IMR-90 (cell line): ENCODE measurements at regions not wholly inside any gene's neighbourhood (a gene's known extent, or its start where the extent isn't known, plus 50 kb on each side); places are given as distances from the start of the nearest gene placed in this dataset.

Source experiments
- ATAC-seq: fragments of 200-7000 bp; cut with Tn5 transposase; 2 replicates; pipeline ENCODE4 v1.9.1; 2020; ENCODE audit warnings: low read depth, mild to moderate bottlenecking, moderate library complexity
- BruUV-seq: library from RNA; stranded (reverse); fragments of 400-500 nt; replicated peaks from 2 replicates; lab custom pipeline; 2021; lab: Mats Ljungman, UMichigan
- CTCF ChIA-PET: fragments of 300-600 bp; formaldehyde crosslinking; extraction: SDS; loops from one replicate; lab custom pipeline; 2021; ENCODE audit warnings: antibody characterized with exemption; lab: Yijun Ruan, JAX
- POLR2A ChIA-PET: fragments of 300-600 bp; sonication (Branson Sonifier 250); formaldehyde crosslinking; loops from one replicate; lab custom pipeline; 2022; ENCODE audit warnings: antibody characterized with exemption; ENCODE audit not compliant: unreplicated experiment; lab: Charles Lee
- DNase-seq: peaks from one replicate; pipeline ENCODE4 v3.0.0; 2013
- H2AFZ ChIP-seq: replicated peaks from 2 replicates; pipeline ENCODE3; 2013; ENCODE audit warnings: low read length, mild to moderate bottlenecking; ENCODE audit not compliant: poor library complexity
- H2AK5ac ChIP-seq: 2 replicates; pipeline ENCODE4 v1.6.1; 2013; ENCODE audit warnings: low read depth, low read length, inconsistent platforms
- H2AK9ac ChIP-seq: replicated peaks from 2 replicates; pipeline ENCODE3; 2013; ENCODE audit warnings: mild to moderate bottlenecking, low read depth, low read length, moderate library complexity; ENCODE audit not compliant: poor library complexity
- H2BK120ac ChIP-seq: 2 replicates; pipeline ENCODE4 v1.6.1; 2013; ENCODE audit warnings: low read depth, low read length, inconsistent platforms
- H2BK15ac ChIP-seq: 3 replicates; pipeline ENCODE4 v1.6.1; 2013; ENCODE audit warnings: low read depth, low read length, inconsistent platforms
- H2BK20ac ChIP-seq: 2 replicates; pipeline ENCODE4 v1.6.1; 2013; ENCODE audit warnings: low read depth, mild to moderate bottlenecking, inconsistent platforms, low read length, moderate library complexity
- H2BK5ac ChIP-seq: 2 replicates; pipeline ENCODE4 v1.6.1; 2013; ENCODE audit warnings: mild to moderate bottlenecking, low read depth, low read length, inconsistent platforms; ENCODE audit not compliant: poor library complexity, severe bottlenecking
- H3K14ac ChIP-seq: replicated peaks from 2 replicates; pipeline ENCODE4 v1.6.1; 2013; ENCODE audit warnings: low read depth, low read length, inconsistent platforms
- H3K18ac ChIP-seq: 2 replicates; pipeline ENCODE4 v1.6.1; 2013; ENCODE audit warnings: low read depth, low read length, control low read depth
- H3K23ac ChIP-seq: 2 replicates; pipeline ENCODE4 v1.6.1; 2013; ENCODE audit warnings: low read depth, low read length, inconsistent platforms
- H3K27ac ChIP-seq: 2 replicates; pipeline ENCODE4 v1.5.1; 2013; ENCODE audit warnings: mild to moderate bottlenecking, control low read depth, low read length; ENCODE audit not compliant: insufficient read depth
- H3K27me3 ChIP-seq: 2 replicates; pipeline ENCODE4 v1.6.1; 2013; ENCODE audit warnings: low read length; ENCODE audit not compliant: control insufficient read depth, insufficient read depth
- H3K36me3 ChIP-seq: 2 replicates; pipeline ENCODE4 v1.6.1; 2013; ENCODE audit warnings: low read length, mixed read lengths; ENCODE audit not compliant: control insufficient read depth, insufficient read depth
- H3K4ac ChIP-seq: 2 replicates; pipeline ENCODE4 v1.6.1; 2013; ENCODE audit warnings: low read depth, low read length, inconsistent platforms
- H3K4me1 ChIP-seq: 2 replicates; pipeline ENCODE4 v1.6.1; 2013; ENCODE audit warnings: low read length, mixed read lengths; ENCODE audit not compliant: control insufficient read depth, insufficient read depth
- H3K4me2 ChIP-seq: 2 replicates; pipeline ENCODE4 v1.6.1; 2013; ENCODE audit warnings: low read depth, mild to moderate bottlenecking, control low read depth, low read length, moderate library complexity
- H3K4me3 ChIP-seq: 2 replicates; pipeline ENCODE4 v1.5.1; 2013; ENCODE audit warnings: low read depth, mild to moderate bottlenecking, control low read depth, low read length, moderate library complexity; ENCODE audit not compliant: insufficient read depth
- H3K56ac ChIP-seq: 2 replicates; pipeline ENCODE4 v1.6.1; 2013; ENCODE audit warnings: low read length, inconsistent platforms; ENCODE audit not compliant: insufficient read depth; ENCODE audit errors: extremely low read depth
- H3K79me1 ChIP-seq, 2 experiments: 2 replicates each; pipeline ENCODE4 v1.6.1; 2013; ENCODE audit warnings: low read length in 2 of 2, inconsistent platforms in 1 of 2, low read depth in 1 of 2
- H3K9ac ChIP-seq: 2 replicates; pipeline ENCODE4 v1.6.1; 2013; ENCODE audit warnings: low read depth, low read length, control low read depth
- H3K9me1 ChIP-seq: 2 replicates; pipeline ENCODE4 v1.6.1; 2013; ENCODE audit warnings: low read length, inconsistent platforms; ENCODE audit not compliant: insufficient read depth
- H3K9me3 ChIP-seq: 2 replicates; pipeline ENCODE4 v1.6.1; 2013; ENCODE audit warnings: low read length; ENCODE audit not compliant: control insufficient read depth, insufficient read depth
- H4K20me1 ChIP-seq: 2 replicates; pipeline ENCODE4 v1.6.1; 2013; ENCODE audit warnings: low read length, inconsistent platforms; ENCODE audit not compliant: insufficient read depth
- H4K5ac ChIP-seq: 2 replicates; pipeline ENCODE4 v1.6.1; 2013; ENCODE audit warnings: mild to moderate bottlenecking, low read depth, low read length, control low read depth
- H4K8ac ChIP-seq, 2 experiments: 2 replicates each; pipeline ENCODE4 v1.6.1; 2013; ENCODE audit warnings: low read depth in 2 of 2, low read length in 2 of 2, control low read depth in 1 of 2, inconsistent platforms in 1 of 2
- H4K91ac ChIP-seq: 2 replicates; pipeline ENCODE4 v1.6.1; 2013; ENCODE audit warnings: low read depth, low read length, inconsistent platforms; ENCODE audit not compliant: insufficient read depth
- BHLHE40 ChIP-seq: fragments of 150-350 bp; IDR thresholded peaks from 2 replicates; pipeline ENCODE4 v1.6.1; 2016; ENCODE audit warnings: mild to moderate bottlenecking, low read depth, low read length
- ELK1 ChIP-seq: fragments of 150-350 bp; IDR thresholded peaks from 2 replicates; pipeline ENCODE4 v1.6.1; 2016; ENCODE audit warnings: low read depth, mild to moderate bottlenecking, low read length, moderate library complexity, borderline replicate concordance
- FOS ChIP-seq: fragments of 150-350 bp; IDR thresholded peaks from 2 replicates; pipeline ENCODE4 v1.6.1; 2016; ENCODE audit warnings: low read depth, low read length
- MAFK ChIP-seq: IDR thresholded peaks from 2 replicates; pipeline ENCODE4 v1.6.1; 2012; ENCODE audit warnings: low read depth, low read length, improper control_type of control experiment
- MXI1 ChIP-seq: IDR thresholded peaks from 2 replicates; pipeline ENCODE4 v1.6.1; 2012; ENCODE audit warnings: low read depth, mild to moderate bottlenecking, low read length, moderate library complexity, borderline replicate concordance
- POLR2A ChIP-seq: IDR thresholded peaks from 2 replicates; pipeline ENCODE4 v1.6.1; 2012; ENCODE audit warnings: mild to moderate bottlenecking, low read depth, low read length
- RFX5 ChIP-seq: IDR thresholded peaks from 2 replicates; pipeline ENCODE4 v1.8.0; 2012; ENCODE audit warnings: low read depth, mild to moderate bottlenecking, low read length, moderate library complexity
- WGBS, 2 experiments: methylation state at CpG; one replicate each; pipeline versions ENCODE4 v1.1.5 to v1.1.7; 2013; ENCODE audit warnings: missing lambda C conversion rate in 2 of 2; ENCODE audit not compliant: insufficient read length in 1 of 2; ENCODE audit errors: extremely low coverage in 2 of 2; 5-methylcytosine and 5-hydroxymethylcytosine counted together
- dilution Hi-C: fragments of 300-500 bp; cut with HindIII; formaldehyde crosslinking; loops from one replicate; pipeline ENCODE4 v1.14.3; 2018; ENCODE audit warnings: low sequenced_read_pairs; ENCODE audit not compliant: unreplicated experiment
- in situ Hi-C: fragments of 300-500 bp; cut with MboI; formaldehyde crosslinking; loops from 3 replicates; pipeline ENCODE4 v1.14.3; 2019; ENCODE audit warnings: low sequenced_read_pairs, inconsistent platforms, mixed read lengths
- intact Hi-C: fragments of 100-400 bp; cut with micrococcal nuclease; formaldehyde crosslinking; loops from 2 replicates; pipeline ENCODE4 v1.10.0; 2022

DNA sequence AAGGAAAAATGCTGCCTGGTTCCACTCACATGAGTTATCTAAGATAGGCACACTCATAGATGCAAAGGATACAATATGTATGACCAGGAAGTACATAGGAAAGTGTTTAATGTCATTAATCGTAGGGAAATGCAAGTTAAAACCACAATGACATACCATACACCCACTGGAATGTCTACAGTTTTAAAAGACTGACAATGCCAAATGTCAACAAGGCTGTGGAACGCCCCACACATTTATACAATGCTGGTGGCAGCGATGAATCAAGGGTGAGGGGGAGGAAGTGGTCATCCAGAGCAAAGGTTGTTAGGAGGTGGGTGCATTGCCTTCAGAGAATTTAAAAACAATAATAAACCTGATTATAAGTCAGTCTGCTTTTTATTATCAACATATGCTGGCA, 437.8 kb downstream of the ARHGEF28 start:
- H4K8ac ChIP-seq: no peak overlapping the region
- no peaks in the 10 kb centered on the region for H3K79me1 ChIP-seq
- no peak overlapping the region for H3K4me3 ChIP-seq
- no peaks in the 10 kb centered on the region for H4K20me1 ChIP-seq
- no peak overlapping the region; the same call in 1 of the 2 replicates for H3K4me2 ChIP-seq
- peaks cover 2% of the 10 kb centered on the region for H3K4me1 ChIP-seq
- no TSS peak for BruUV-seq
- H3K9me3 ChIP-seq: no peaks in the 10 kb centered on the region
- no peak overlapping the region for H3K56ac ChIP-seq
- no peak overlapping the region for H3K23ac ChIP-seq
- ChIA-PET POLR2A (no interaction called here), CTCF (no interaction called here)
- no peaks in the 10 kb centered on the region for H3K27me3 ChIP-seq
- no peak overlapping the region for H3K27ac ChIP-seq
- dilution Hi-C loops: no loop called here
- H2BK5ac ChIP-seq: no peak overlapping the region
- H4K91ac ChIP-seq: no peak overlapping the region
- DNase-seq: peak; percentile 72
- H2AK5ac ChIP-seq: no peak overlapping the region
- TF ChIP-seq MXI1 (no peak), FOS (peak; percentile 4; the same call in 1 of the 2 replicates), BHLHE40 (peak; percentile 39; the same call in 1 of the 2 replicates), POLR2A (no peak), ELK1 (no peak), MAFK (no peak), RFX5 (no peak)
- H2BK15ac ChIP-seq: no peak overlapping the region
- no peak overlapping the region for H2BK120ac ChIP-seq
- H3K9ac ChIP-seq: no peak overlapping the region
- H2AFZ ChIP-seq: no peak overlapping the region
- in situ Hi-C loops: no loop called here
- H2BK20ac ChIP-seq: no peak overlapping the region
- H3K36me3 ChIP-seq: no peaks in the 10 kb centered on the region
- WGBS, 2 experiments: no CpG with 5 or more reads among the region's 3 CpGs
- H2AK9ac ChIP-seq: no peak overlapping the region
- H4K5ac ChIP-seq: no peak overlapping the region
- intact Hi-C loops: no loop called here
- peak; percentile 92 for ATAC-seq
- H3K14ac ChIP-seq: no peak overlapping the region
- no peak overlapping the region for H3K18ac ChIP-seq
- no peak overlapping the region for H3K4ac ChIP-seq
- peaks cover 4% of the 10 kb centered on the region for H3K9me1 ChIP-seq
